PC-9 (cell line): ENCODE measurements at regions not wholly inside any gene's neighbourhood (a gene's known extent, or its start where the extent isn't known, plus 50 kb on each side); places are given as distances from the start of the nearest gene placed in this dataset.

Source experiments
- BruUV-seq: library from RNA; stranded (reverse); fragments of 400-500 nt; replicated peaks from 2 replicates; lab custom pipeline; 2021; lab: Mats Ljungman, UMichigan
- CTCF ChIA-PET: fragments of 300-600 bp; sonication (Branson Sonifier 250); formaldehyde crosslinking; loops from one replicate; lab custom pipeline; 2022; ENCODE audit warnings: antibody characterized with exemption; lab: Charles Lee
- POLR2A ChIA-PET: fragments of 300-600 bp; sonication (Branson Sonifier 250); formaldehyde crosslinking; loops from one replicate; lab custom pipeline; 2022; ENCODE audit warnings: antibody characterized with exemption; ENCODE audit not compliant: unreplicated experiment; lab: Charles Lee
- DNase-seq, 2 experiments: peaks; one replicate each; pipeline versions ENCODE4 v3.0.0 to v3.0.0-alpha.2; 2015 to 2022; ENCODE audit warnings: mixed read lengths in 1 of 2
- H2AFZ ChIP-seq: fragments of 200-600 bp; sonication (generic); 2 replicates; pipeline ENCODE4 v1.8.1; 2017; ENCODE audit warnings: antibody characterized with exemption
- H3F3A ChIP-seq: fragments of 200-600 bp; sonication (generic); 2 replicates; pipeline ENCODE4 v1.8.1; 2017; ENCODE audit warnings: antibody characterized with exemption, mild to moderate bottlenecking, low read depth; ENCODE audit not compliant: insufficient read depth
- H3K27ac ChIP-seq: fragments of 200-600 bp; sonication (generic); 2 replicates; pipeline ENCODE4 v1.6.1; 2016; ENCODE audit warnings: mixed run types
- H3K27me3 ChIP-seq: fragments of 200-600 bp; sonication (generic); 2 replicates; pipeline ENCODE4 v1.6.1; 2016; ENCODE audit warnings: low read depth, mixed run types; ENCODE audit not compliant: insufficient read depth
- H3K36me3 ChIP-seq: fragments of 200-600 bp; sonication (generic); 2 replicates; pipeline ENCODE4 v1.6.1; 2016; ENCODE audit warnings: low read depth, mixed run types
- H3K4me1 ChIP-seq: fragments of 200-600 bp; sonication (generic); replicated peaks from 2 replicates; pipeline ENCODE4 v1.6.1; 2016; ENCODE audit warnings: mixed run types; ENCODE audit not compliant: insufficient read depth
- H3K4me2 ChIP-seq: fragments of 200-600 bp; sonication (generic); 2 replicates; pipeline ENCODE4 v1.6.1; 2017; ENCODE audit warnings: mixed run types
- H3K4me3 ChIP-seq: fragments of 200-600 bp; sonication (generic); 2 replicates; pipeline ENCODE4 v1.6.1; 2016; ENCODE audit warnings: mixed run types
- H3K79me2 ChIP-seq: fragments of 200-600 bp; sonication (generic); 2 replicates; pipeline ENCODE4 v1.6.1; 2017; ENCODE audit warnings: low read depth, mixed run types
- H3K9me2 ChIP-seq: fragments of 200-600 bp; sonication (generic); 2 replicates; pipeline ENCODE4 v1.8.1; 2017; ENCODE audit warnings: mild to moderate bottlenecking; ENCODE audit not compliant: insufficient read depth
- H3K9me3 ChIP-seq: fragments of 200-600 bp; sonication (generic); 2 replicates; pipeline ENCODE4 v1.8.1; 2016; ENCODE audit warnings: low read depth; ENCODE audit not compliant: insufficient read depth
- H4K20me1 ChIP-seq: fragments of 200-600 bp; sonication (generic); 2 replicates; pipeline ENCODE4 v1.8.1; 2017; ENCODE audit not compliant: insufficient read depth
- EZH2 ChIP-seq: fragments of 200-600 bp; sonication (generic); IDR thresholded peaks from 2 replicates; pipeline ENCODE4 v1.8.0; 2017; ENCODE audit warnings: antibody characterized with exemption, low read depth
- intact Hi-C: fragments of 100-400 bp; cut with micrococcal nuclease; formaldehyde crosslinking; loops from one replicate; pipeline ENCODE4 v1.10.0; 2022; ENCODE audit not compliant: unreplicated experiment
- TF ChIP-seq, protein P1 (sequence below): fragments of 200-600 bp; sonication (generic); conservative IDR thresholded peaks from 2 replicates; pipeline ENCODE4 v1.6.1; 2017; ENCODE audit warnings: mixed run types, antibody characterized with exemption, mild to moderate bottlenecking, moderate library complexity

DNA sequence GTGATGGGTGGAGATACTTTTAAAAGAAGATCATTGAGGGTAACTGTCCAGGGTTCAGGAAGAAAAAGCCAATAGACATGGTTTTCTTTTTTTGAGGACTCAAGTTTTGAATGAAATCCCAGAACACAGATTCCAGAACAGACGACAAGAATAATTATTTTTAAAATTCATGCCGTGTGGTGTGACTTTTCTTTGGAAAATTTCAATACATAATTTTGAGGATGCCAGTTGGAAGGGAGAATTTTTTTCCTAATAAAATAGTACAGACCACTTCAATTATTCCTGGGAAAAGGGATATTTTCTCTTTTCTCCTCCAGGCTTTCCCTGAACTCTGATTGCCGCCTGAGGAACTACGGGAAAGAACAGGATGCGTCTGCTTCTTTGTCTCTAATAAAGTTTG lies 951.4 kb downstream of the KCNMA1 start:
- Histone ChIP-seq H4K20me1 (no peaks in the 10 kb centered on the region), H3K27ac (no peak overlapping the region), H3K4me3 (no peak overlapping the region), H3K9me2 (no peaks in the 10 kb centered on the region), H3K4me2 (no peak overlapping the region), H3K79me2 (no peaks in the 10 kb centered on the region), H3K9me3 (no peaks in the 10 kb centered on the region), H2AFZ (no peak overlapping the region), H3K4me1 (no peaks in the 10 kb centered on the region), H3F3A (no peaks in the 10 kb centered on the region), H3K36me3 (no peaks in the 10 kb centered on the region), H3K27me3 (peaks cover 36% of the 10 kb centered on the region)
- POLR2A ChIA-PET: no interaction called here
- BruUV-seq: no TSS peak
- intact Hi-C loops: no loop called here
- TF ChIP-seq, protein P1, sequence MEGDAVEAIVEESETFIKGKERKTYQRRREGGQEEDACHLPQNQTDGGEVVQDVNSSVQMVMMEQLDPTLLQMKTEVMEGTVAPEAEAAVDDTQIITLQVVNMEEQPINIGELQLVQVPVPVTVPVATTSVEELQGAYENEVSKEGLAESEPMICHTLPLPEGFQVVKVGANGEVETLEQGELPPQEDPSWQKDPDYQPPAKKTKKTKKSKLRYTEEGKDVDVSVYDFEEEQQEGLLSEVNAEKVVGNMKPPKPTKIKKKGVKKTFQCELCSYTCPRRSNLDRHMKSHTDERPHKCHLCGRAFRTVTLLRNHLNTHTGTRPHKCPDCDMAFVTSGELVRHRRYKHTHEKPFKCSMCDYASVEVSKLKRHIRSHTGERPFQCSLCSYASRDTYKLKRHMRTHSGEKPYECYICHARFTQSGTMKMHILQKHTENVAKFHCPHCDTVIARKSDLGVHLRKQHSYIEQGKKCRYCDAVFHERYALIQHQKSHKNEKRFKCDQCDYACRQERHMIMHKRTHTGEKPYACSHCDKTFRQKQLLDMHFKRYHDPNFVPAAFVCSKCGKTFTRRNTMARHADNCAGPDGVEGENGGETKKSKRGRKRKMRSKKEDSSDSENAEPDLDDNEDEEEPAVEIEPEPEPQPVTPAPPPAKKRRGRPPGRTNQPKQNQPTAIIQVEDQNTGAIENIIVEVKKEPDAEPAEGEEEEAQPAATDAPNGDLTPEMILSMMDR: no peak
- no peak for TF ChIP-seq EZH2
- CTCF ChIA-PET: no interaction called here
- DNase-seq: no peak

DNA sequence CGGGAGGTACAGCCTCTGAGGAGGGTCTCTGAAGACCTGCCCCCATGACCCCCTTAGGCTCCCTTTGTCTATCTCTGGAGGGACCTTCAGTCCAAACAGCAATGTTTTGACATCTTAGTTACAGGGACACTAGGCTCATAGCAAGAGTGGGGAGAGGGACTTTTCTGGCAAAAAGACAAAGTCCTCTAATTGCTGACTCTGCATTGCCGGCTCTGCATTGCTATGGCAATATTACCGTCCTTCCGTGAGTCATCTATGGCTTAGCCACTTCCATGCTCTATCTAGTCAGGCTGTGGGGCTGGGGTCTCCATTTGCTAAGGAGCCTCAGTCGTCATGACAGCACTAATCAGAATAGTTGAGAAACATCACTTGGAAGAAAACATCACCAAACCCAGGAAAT lies 952.6 kb downstream of the KCNMA1 start:
- TF ChIP-seq, protein P1: no peak
- TF ChIP-seq EZH2: no peak
- ChIA-PET CTCF (no interaction called here), POLR2A (no interaction called here)
- peaks cover 36% of the 10 kb centered on the region for H3K27me3 ChIP-seq
- no peak overlapping the region for H3K4me3 ChIP-seq
- H3K79me2 ChIP-seq: no peaks in the 10 kb centered on the region
- BruUV-seq: no TSS peak
- no peaks in the 10 kb centered on the region for H3F3A ChIP-seq
- no peak for DNase-seq
- H3K9me3 ChIP-seq: no peaks in the 10 kb centered on the region
- H3K4me2 ChIP-seq: no peak overlapping the region
- no peaks in the 10 kb centered on the region for H4K20me1 ChIP-seq
- no peaks in the 10 kb centered on the region for H3K9me2 ChIP-seq
- no peak overlapping the region for H2AFZ ChIP-seq
- no peak overlapping the region for H3K27ac ChIP-seq
- no peaks in the 10 kb centered on the region for H3K4me1 ChIP-seq
- H3K36me3 ChIP-seq: no peaks in the 10 kb centered on the region
- intact Hi-C loops: no loop called here

- ChIA-PET POLR2A (no interaction called here), CTCF (no interaction called here)
- no peaks in the 10 kb centered on the region for H4K20me1 ChIP-seq
- no peaks in the 10 kb centered on the region for H3K79me2 ChIP-seq
- H3K4me2 ChIP-seq: no peak overlapping the region
- TF ChIP-seq, protein P1: no peak
- no peak for TF ChIP-seq EZH2
- no peak overlapping the region for H3K4me3 ChIP-seq
- H2AFZ ChIP-seq: no peak overlapping the region
- H3F3A ChIP-seq: no peaks in the 10 kb centered on the region
- no peaks in the 10 kb centered on the region for H3K4me1 ChIP-seq
- no peaks in the 10 kb centered on the region for H3K36me3 ChIP-seq
- no peak overlapping the region for H3K27ac ChIP-seq
- DNase-seq: no peak
- intact Hi-C loops: no loop called here
- no peaks in the 10 kb centered on the region for H3K9me3 ChIP-seq
- peaks cover 31% of the 10 kb centered on the region; the same call in 1 of the 2 replicates for H3K27me3 ChIP-seq
- no peaks in the 10 kb centered on the region for H3K9me2 ChIP-seq
- no TSS peak for BruUV-seq
Measured at GRCh38 chr10:76681153-76681552, 956.5 kb downstream of the KCNMA1 start.
